ENCODE measurements at regions not wholly inside any gene's neighbourhood (a gene's known extent, or its start where the extent isn't known, plus 50 kb on each side); places are given as distances from the start of the nearest gene placed in this dataset.
"Not testable (repeated sequence)": the region's sequence is repeated elsewhere in the genome, so short reads cannot be mapped to it uniquely, and the experiment has no call there.

DNA sequence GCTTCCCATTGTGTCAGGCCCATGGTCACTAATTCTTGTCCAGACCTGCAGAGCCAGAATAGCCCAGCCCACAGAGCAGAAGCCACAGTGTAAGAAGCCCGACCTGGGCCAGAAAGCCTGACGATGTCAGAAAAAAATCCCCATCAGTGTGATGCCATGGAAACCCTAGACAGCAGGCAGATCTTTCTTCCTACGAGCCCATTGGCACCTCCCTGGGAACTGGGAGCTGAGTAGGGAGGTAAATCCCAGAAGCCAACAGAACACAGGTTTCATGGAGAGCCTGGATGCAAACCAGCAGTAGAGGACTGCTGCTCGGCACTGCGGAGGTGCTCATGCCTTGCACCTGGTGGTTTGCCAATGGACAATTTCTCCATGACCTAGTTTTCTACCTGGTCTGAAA is 82.2 kb upstream of the SLC22A16 start:
- ChIA-PET CTCF (no interaction called here), POLR2A (no interaction called here)

DNA sequence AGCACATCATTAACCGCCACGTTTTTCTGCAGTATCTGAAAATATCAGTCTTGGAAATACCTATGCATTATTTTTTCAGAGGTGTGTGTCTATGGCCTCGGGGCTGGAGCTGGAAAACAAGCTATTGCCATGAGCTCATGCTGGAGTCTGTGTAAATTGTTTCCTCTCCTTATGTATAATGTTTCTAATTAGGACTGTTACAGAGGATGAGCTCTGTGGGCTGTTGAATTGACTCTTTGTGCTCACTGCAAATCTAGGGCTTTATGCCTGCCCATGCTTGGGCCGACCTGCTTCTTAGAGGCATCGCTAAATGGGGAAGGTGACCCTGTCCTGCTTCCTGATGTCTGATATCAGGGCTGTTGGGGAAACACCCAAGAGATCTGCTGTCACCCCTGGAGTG is 80.8 kb upstream of the SLC22A16 start:
- POLR2A ChIA-PET: no interaction called here
- CTCF ChIA-PET: no interaction called here

- ChIA-PET CTCF (no interaction called here), POLR2A (no interaction called here)
These were observed 80.1 kb upstream of the SLC22A16 start for GRCh38 chr6:110556317-110557110.

DNA sequence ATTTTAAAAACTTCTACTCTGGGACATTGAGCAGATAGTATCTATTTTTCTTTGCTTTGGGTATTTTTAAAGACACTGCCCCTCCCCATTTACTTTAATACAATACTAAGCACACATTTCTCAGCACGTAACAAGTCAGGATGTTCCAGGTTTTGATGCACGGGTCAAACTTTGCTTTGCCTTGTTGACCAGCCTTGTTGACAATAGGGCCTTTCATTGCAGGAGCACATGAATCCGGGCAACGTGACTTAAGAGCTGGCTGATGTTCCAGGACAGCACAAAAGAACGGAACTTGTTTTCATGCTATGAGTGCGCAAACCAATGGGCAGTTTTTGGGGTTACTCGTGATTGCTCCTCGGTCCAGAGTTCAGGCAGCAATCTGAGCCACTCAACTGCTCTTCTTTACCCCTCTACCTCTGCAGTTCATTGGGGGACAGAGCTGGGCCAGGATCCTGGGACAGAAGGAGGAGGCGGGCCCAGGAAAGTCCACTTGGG is 78.6 kb upstream of the SLC22A16 start:
- CTCF ChIA-PET: no interaction called here

DNA sequence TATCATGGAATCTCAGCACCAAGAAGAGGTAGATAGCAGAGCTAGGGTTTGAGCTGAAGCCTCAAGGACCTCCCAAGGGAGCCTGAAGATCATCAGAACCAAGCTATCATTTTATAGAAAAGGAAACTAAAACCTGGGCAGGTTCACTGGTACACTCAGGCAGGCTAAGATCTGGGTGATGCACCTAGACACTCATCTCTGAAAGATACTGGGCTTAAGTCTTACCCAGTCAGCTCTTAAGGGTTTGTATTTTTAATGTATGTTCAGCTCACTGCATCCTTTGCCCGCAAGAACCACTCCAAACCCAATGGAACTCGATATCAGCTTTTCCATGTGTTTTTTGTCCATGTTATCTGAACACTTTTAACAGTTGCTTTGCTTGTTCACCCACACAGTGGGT is 78.0 kb upstream of the SLC22A16 start:
- CTCF ChIA-PET: no interaction called here
- POLR2A ChIA-PET: no interaction called here

More for the DNA sequence above, 78.6 kb upstream of the SLC22A16 start:
- POLR2A ChIA-PET: no interaction called here

- CTCF ChIA-PET: no interaction called here
- POLR2A ChIA-PET: no interaction called here
These were observed 76.7 kb upstream of the SLC22A16 start for GRCh38 chr6:110552901-110553641.

- POLR2A ChIA-PET: no interaction called here
- CTCF ChIA-PET: no interaction called here
These were observed 75.7 kb upstream of the SLC22A16 start for GRCh38 chr6:110552076-110552475.

GRCh38 chr6:110551088-110551487 is 74.7 kb upstream of the SLC22A16 start:
- ChIA-PET POLR2A (no interaction called here), CTCF (no interaction called here)

DNA sequence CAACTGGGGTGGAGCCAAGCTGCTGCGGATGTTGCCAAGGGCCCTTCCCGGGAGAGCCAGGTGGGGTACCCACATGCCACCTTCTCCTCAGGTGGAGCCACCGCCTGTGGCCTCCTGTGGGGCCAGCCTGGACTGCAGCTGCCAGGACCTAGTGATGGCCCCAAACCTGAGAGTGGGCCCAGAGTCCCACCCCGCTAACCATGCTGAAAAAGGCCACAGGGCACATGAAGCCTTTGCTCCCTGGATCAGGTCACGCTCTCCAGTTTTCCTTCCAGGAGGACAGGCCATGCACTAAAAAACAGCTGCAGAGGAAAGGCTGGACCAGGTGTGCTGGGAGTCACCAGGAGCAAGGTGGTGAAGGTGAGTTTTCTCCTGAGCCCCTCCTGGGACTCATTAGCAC is 73.9 kb upstream of the SLC22A16 start:
- ChIA-PET CTCF (no interaction called here), POLR2A (no interaction called here)

GRCh38 chr6:110549277-110549676 is 72.9 kb upstream of the SLC22A16 start:
- ChIA-PET POLR2A (no interaction called here), CTCF (no interaction called here)

DNA sequence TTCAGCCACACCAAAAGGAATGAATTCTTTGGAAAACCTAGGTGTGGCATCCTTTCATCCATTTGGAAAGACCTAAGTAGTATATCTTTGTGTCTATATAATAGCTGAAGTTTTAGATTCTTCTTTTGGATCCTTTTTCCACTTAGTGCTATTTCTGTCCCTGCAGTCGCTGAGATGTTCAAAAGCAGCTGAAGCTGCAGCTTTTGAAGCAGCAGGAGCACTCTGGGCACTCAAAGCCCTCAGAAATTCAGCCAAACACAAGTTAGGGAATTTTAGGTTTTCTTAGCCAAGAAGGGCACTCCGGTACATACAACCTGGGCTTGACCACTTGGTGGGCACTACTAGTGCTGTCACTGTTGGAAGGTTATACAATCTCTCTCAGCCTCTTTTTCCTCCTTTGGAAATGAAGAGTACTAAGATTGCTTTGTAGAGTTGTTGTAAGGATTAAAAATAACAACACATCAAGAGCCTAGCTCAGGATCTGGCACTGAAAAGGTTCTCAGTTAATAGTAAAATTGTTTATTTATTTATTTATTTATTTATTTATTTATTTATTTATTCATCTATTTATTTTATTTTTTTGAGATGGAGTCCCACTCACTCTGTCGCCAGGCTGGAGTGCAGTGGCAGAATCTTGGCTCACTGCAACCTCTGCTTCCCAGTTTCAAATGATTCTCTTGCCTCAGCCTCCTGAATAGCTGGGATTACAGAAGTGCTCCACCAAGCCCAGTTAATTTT is 71.9 kb upstream of the SLC22A16 start:
- ChIA-PET CTCF (no interaction called here), POLR2A (no interaction called here)

- ChIA-PET POLR2A (no interaction called here), CTCF (interaction anchor here (0.6 kb wide), 1 partner anchor 477 kb away, joined by 3 read pairs; no protein-coding TSS in a partner anchor)
These were observed 71.0 kb upstream of the SLC22A16 start for GRCh38 chr6:110547266-110547964.

GRCh38 chr6:110545081-110545872 is 68.9 kb upstream of the SLC22A16 start:
- ChIA-PET POLR2A (no interaction called here), CTCF (interaction anchor here (0.6 to 1.4 kb wide), 2 partner anchors 16 to 1349 kb away, joined by 3 to 4 read pairs; no protein-coding TSS in a partner anchor)

- POLR2A ChIA-PET: no interaction called here
- CTCF ChIA-PET: interaction anchor here (1.4 kb wide), 1 partner anchor 16 kb away, joined by 4 read pairs; no protein-coding TSS in a partner anchor
These were observed 68.1 kb upstream of the SLC22A16 start for GRCh38 chr6:110544472-110544871.

DNA sequence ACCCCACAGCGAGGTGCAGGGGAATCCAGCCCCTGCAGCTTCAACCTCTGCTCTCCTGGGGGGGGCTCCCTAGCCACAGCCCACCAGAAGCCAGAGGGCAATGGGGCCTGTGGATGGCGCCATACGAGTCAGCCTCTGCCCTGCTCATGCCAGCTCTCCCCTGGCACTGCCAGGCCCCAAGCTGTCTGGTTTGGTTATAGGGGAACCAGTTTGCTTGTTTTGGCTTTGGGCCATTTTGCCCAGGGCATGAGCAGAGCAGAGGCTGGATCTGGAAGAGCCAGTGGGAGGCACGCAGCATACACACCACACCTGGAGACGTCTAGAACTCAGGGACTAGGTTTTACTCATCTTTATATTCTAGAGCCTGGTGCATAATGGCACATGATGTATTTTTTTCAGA is 66.7 kb upstream of the SLC22A16 start:
- CTCF ChIA-PET: no interaction called here
- POLR2A ChIA-PET: no interaction called here

DNA sequence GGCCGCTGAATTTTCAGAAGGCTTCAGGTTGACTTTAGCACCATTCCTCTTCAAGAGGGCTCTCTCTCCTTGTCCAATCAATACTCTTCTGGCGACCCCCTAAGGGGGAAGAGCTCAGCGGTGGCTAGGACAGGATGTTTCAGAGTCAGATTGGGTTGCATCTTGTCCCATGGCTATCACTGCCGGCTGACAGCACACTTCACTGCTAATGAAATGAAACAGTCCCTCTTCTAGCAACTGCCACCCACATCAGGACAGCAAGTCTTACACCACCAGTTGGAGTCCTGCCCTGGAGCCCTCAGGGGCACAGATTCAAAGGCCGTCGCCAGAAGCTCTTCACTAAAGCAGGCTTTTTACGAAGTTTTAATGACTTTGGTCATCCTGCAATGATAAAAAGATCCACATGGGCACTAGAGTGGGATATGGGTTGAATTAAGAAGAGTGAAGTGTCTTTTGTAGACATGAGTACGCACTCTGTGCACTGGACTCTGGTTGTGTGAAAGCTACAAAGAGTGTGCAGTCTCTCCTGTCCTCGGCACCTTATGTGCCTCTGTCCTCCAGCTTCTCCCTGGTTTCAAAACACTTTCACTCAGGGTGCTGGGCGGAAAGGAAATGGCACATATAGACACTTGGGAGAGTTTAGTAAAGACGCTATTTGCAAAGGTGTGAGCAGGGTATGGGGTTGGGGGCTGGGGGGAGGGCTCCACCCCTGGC is 66.1 kb upstream of the SLC22A16 start:
- CTCF ChIA-PET: no interaction called here
- POLR2A ChIA-PET: no interaction called here

GRCh38 chr6:110541701-110542309 is 65.4 kb upstream of the SLC22A16 start:
- CTCF ChIA-PET: no interaction called here

DNA sequence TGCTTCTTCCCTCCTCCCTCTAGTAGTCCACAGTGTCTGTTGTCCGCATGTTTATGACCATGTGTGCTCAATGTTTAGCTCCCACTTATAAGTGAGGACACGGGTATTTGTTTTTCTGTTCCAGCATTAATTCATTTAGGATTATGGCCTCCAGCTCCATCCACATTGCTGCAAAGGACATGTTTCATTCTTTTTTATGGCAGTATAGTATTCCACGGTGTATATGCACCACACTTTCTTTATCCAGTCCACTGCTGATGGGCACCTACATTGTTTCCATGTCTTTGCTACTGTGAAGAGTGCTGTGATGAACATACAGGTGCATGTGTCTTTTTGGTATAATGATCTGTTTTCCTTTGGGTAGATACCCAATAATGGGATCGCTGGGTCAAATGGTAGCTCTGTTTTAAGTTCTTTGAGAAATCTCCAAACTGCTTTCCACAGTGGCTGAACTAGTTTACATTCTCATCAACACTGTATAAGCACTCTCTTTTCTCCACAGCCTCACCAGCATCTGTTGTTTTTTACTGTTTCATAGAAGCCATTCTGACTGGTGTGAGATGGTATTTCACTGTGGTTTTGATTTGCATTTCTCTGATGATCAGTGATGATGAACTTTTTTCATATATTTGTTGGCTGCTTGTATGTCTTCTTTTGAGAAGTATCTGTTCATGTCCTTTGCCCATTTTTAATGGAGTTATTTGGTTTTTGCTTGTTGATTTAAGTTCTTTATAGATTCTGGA is 63.0 kb upstream of the SLC22A16 start:
- CTCF ChIA-PET, POLR2A ChIA-PET: not testable (repeated sequence)

More at GRCh38 chr6:110541701-110542309, 65.4 kb upstream of the SLC22A16 start:
- POLR2A ChIA-PET: no interaction called here
